K562 (cell line): ENCODE measurements at regions not wholly inside any gene's neighbourhood (a gene's known extent, or its start where the extent isn't known, plus 50 kb on each side); places are given as distances from the start of the nearest gene placed in this dataset.

Experiments used
- ATAC-seq: fragments of 200-7000 bp; cut with Tn5 transposase; 3 replicates; pipeline ENCODE4 v1.9.1; 2020; ENCODE audit warnings: moderate library complexity
- BruUV-seq: library from RNA; stranded (reverse); fragments of 400-500 nt; replicated peaks from 2 replicates; lab custom pipeline; 2021; lab: Mats Ljungman, UMichigan
- CTCF ChIA-PET: fragments of 300-600 bp; formaldehyde crosslinking; extraction: SDS; loops from one replicate; lab custom pipeline; 2021; ENCODE audit warnings: low intra/inter-chr PET ratio; lab: Yijun Ruan, JAX
- POLR2A ChIA-PET: fragments of 300-600, 350-650 bp; sonication (Branson Sonifier 250); formaldehyde crosslinking; extraction: SDS; loops from one replicate; lab custom pipeline; 2021; ENCODE audit warnings: antibody characterized with exemption, inconsistent platforms; lab: Yijun Ruan, JAX
- DNase-seq, 4 experiments: peaks; one replicate each; pipeline versions ENCODE4 v3.0.0 to v3.0.0-alpha.2; 2011 to 2018; ENCODE audit warnings: low spot score in 3 of 4, mixed read lengths in 3 of 4; ENCODE audit errors: extremely low read depth in 1 of 4
- FAIRE-seq: peaks from 2 replicates; lab custom pipeline; 2011; peaks lifted over from hg19 to GRCh38; lab: Jason Lieb, UNC
- H2AFZ ChIP-seq: 2 replicates; pipeline ENCODE4 v1.6.0; 2011; ENCODE audit warnings: low read depth, low read length, control low read depth, inconsistent platforms
- H3K27ac ChIP-seq: fragments of 200-600 bp; 3 replicates; pipeline ENCODE4 v1.8.0; 2011; ENCODE audit warnings: low read depth, mild to moderate bottlenecking, control low read depth, inconsistent platforms, low read length, moderate library complexity, mixed read lengths; ENCODE audit errors: extremely low read depth
- H3K27me3 ChIP-seq, 2 experiments: fragments of 300-600 bp in 1 of 2; 2 replicates in 1 of 2; 3 replicates in 1 of 2; pipeline versions ENCODE4 v1.6.0 to v1.8.0; 2011; ENCODE audit warnings: inconsistent platforms in 2 of 2, low read length in 2 of 2, mild to moderate bottlenecking in 1 of 2, mixed read lengths in 1 of 2, moderate library complexity in 1 of 2; ENCODE audit not compliant: control insufficient read depth in 2 of 2, insufficient read depth in 2 of 2
- H3K36me3 ChIP-seq: fragments of 300-600 bp; 3 replicates; pipeline ENCODE4 v1.8.0; 2011; ENCODE audit warnings: mild to moderate bottlenecking, low read length, inconsistent platforms; ENCODE audit not compliant: control insufficient read depth, insufficient read depth
- H3K4me1 ChIP-seq, 2 experiments: fragments of 200-600 bp in 1 of 2; replicated peaks in 1 of 2; 2 replicates in 1 of 2; 3 replicates in 1 of 2; pipeline versions ENCODE4 v1.5.1 to v1.8.0; 2011; ENCODE audit warnings: inconsistent platforms in 2 of 2, low read length in 2 of 2, mild to moderate bottlenecking in 1 of 2, mixed read lengths in 1 of 2, moderate library complexity in 1 of 2; ENCODE audit not compliant: control insufficient read depth in 2 of 2, insufficient read depth in 2 of 2
- H3K4me2 ChIP-seq: 2 replicates; pipeline ENCODE4 v1.6.1; 2011; ENCODE audit warnings: low read length, control low read depth, inconsistent platforms, mixed read lengths; ENCODE audit not compliant: insufficient read depth
- H3K4me3 ChIP-seq: fragments of 200-600 bp; sonication (generic), shearing (Covaris generic); 2 replicates; pipeline ENCODE4 v1.5.1; 2016; ENCODE audit warnings: control low read depth, inconsistent platforms
- H3K79me2 ChIP-seq: fragments of 200-600 bp; 3 replicates; pipeline ENCODE4 v1.8.0; 2011; ENCODE audit warnings: low read length, inconsistent platforms; ENCODE audit not compliant: control insufficient read depth, insufficient read depth
- H3K9ac ChIP-seq, 2 experiments: 2 replicates each; pipeline versions ENCODE4 v1.6.0 to v1.6.1; 2011; ENCODE audit warnings: low read depth in 2 of 2, low read length in 2 of 2, control low read depth in 1 of 2, inconsistent platforms in 1 of 2, mild to moderate bottlenecking in 1 of 2, mixed read lengths in 1 of 2; ENCODE audit not compliant: insufficient read depth in 1 of 2
- H3K9me1 ChIP-seq: one replicate; pipeline ENCODE4 v1.6.0; 2011; ENCODE audit warnings: inconsistent platforms, mild to moderate bottlenecking, low read length, moderate library complexity; ENCODE audit not compliant: control insufficient read depth, insufficient read depth
- H3K9me3 ChIP-seq: replicated peaks from 2 replicates; pipeline ENCODE4 v1.5.1; 2011; ENCODE audit warnings: low read depth, low read length, inconsistent platforms; ENCODE audit not compliant: control insufficient read depth, insufficient read depth
- H4K20me1 ChIP-seq: replicated peaks from 2 replicates; pipeline ENCODE4 v1.6.1; 2011; ENCODE audit warnings: low read length, inconsistent platforms, mixed read lengths; ENCODE audit not compliant: control insufficient read depth, insufficient read depth
- HNRNPH1 ChIP-seq: fragments of 200-400 bp; formaldehyde crosslinking; optimal IDR thresholded peaks from 2 replicates; pipeline ENCODE3; 2017; ENCODE audit warnings: low read depth, mild to moderate bottlenecking, low read length, moderate library complexity
- MCM2 ChIP-seq: fragments of 450-650 bp; IDR thresholded peaks from 2 replicates; pipeline ENCODE4 v1.6.1; 2017; ENCODE audit warnings: low read depth, mild to moderate bottlenecking
- POLR3G ChIP-seq: IDR thresholded peaks from 2 replicates; pipeline ENCODE4 v1.6.1; 2011; ENCODE audit not compliant: insufficient read length, insufficient replicate concordance; ENCODE audit errors: extremely low read depth
- SAFB2 ChIP-seq: fragments of 200-400 bp; formaldehyde crosslinking; IDR thresholded peaks from 2 replicates; pipeline ENCODE4 v1.6.1; 2018; ENCODE audit warnings: borderline replicate concordance, low read length, low read depth, moderate library complexity; ENCODE audit not compliant: severe bottlenecking
- SIRT6 ChIP-seq: IDR thresholded peaks from one replicate; pipeline ENCODE4 v1.6.1; 2012; ENCODE audit warnings: low read depth, mild to moderate bottlenecking, control low read depth, inconsistent platforms, low read length, moderate library complexity
- ZBTB9 ChIP-seq: fragments of 450-650 bp; formaldehyde crosslinking; IDR thresholded peaks from 2 replicates; pipeline ENCODE4 v1.4.0; 2020; ENCODE audit warnings: mild to moderate bottlenecking, moderate library complexity
- ZNF639 ChIP-seq, 2 experiments: fragments of 200-800 bp in 1 of 2; sonication (Bioruptor generic) in 1 of 2; sonication (generic) in 1 of 2; formaldehyde crosslinking in 1 of 2; IDR thresholded peaks in 1 of 2; conservative IDR thresholded peaks in 1 of 2; 2 replicates each; pipeline versions ENCODE4 v1.5.0 to v1.6.1; 2016 to 2020; ENCODE audit warnings: missing compliant biosample characterization in 1 of 2, missing genetic modification characterization in 1 of 2, missing genetic modification reagents in 1 of 2
- WGBS: fragments of 100-300 bp; shearing (Covaris generic); methylation state at CpG from one replicate; pipeline ENCODE4 v1.1.6; 2016; ENCODE audit warnings: low coverage, mixed read lengths; ENCODE audit not compliant: insufficient coverage; ENCODE audit errors: missing lambda C conversion rate; 5-methylcytosine and 5-hydroxymethylcytosine counted together
- in situ Hi-C: fragments of 300-500 bp; cut with MboI; formaldehyde crosslinking; loops from 4 replicates; pipeline ENCODE4 v1.15.0; 2018; ENCODE audit warnings: inconsistent platforms, mixed read lengths
- intact Hi-C: fragments of 100-400 bp; cut with micrococcal nuclease; formaldehyde crosslinking; loops from 2 replicates; pipeline ENCODE4 v1.14.2; 2022
- TF ChIP-seq, protein P1 (sequence below): IDR thresholded peaks from 3 replicates; pipeline ENCODE4 v1.6.1; 2011; ENCODE audit warnings: borderline replicate concordance, mild to moderate bottlenecking, moderate library complexity; ENCODE audit not compliant: insufficient read length; ENCODE audit errors: extremely low read depth
- TF ChIP-seq, protein P2 (sequence below): fragments of 250-450 bp; sonication (Bioruptor Pico); IDR thresholded peaks from 2 replicates; pipeline ENCODE4 v1.6.1; 2021; ENCODE audit warnings: mild to moderate bottlenecking

GRCh38 chrY:19567051-19567921 is 177.2 kb downstream of the KDM5D start (continued):
- TF ChIP-seq ZNF639 (CRISPR knock-in tag; conservative IDR thresholded peaks at IDR 0.05 in 1 of 2, IDR thresholded peaks at IDR 0.05 in 1 of 2) (no peak), HNRNPH1 (no peak), MCM2 (no peak)
- TF ChIP-seq, protein P1, sequence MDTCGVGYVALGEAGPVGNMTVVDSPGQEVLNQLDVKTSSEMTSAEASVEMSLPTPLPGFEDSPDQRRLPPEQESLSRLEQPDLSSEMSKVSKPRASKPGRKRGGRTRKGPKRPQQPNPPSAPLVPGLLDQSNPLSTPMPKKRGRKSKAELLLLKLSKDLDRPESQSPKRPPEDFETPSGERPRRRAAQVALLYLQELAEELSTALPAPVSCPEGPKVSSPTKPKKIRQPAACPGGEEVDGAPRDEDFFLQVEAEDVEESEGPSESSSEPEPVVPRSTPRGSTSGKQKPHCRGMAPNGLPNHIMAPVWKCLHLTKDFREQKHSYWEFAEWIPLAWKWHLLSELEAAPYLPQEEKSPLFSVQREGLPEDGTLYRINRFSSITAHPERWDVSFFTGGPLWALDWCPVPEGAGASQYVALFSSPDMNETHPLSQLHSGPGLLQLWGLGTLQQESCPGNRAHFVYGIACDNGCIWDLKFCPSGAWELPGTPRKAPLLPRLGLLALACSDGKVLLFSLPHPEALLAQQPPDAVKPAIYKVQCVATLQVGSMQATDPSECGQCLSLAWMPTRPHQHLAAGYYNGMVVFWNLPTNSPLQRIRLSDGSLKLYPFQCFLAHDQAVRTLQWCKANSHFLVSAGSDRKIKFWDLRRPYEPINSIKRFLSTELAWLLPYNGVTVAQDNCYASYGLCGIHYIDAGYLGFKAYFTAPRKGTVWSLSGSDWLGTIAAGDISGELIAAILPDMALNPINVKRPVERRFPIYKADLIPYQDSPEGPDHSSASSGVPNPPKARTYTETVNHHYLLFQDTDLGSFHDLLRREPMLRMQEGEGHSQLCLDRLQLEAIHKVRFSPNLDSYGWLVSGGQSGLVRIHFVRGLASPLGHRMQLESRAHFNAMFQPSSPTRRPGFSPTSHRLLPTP, result no peak

GRCh38 chrY:19559161-19559560 is 185.4 kb downstream of the KDM5D start:
- BruUV-seq, result no TSS peak
- CTCF ChIA-PET, result no interaction called here

More at GRCh38 chrY:19559161-19559560, 185.4 kb downstream of the KDM5D start:
- no CpG with 5 or more reads among the region's 4 CpGs for WGBS
- Histone ChIP-seq H4K20me1 (no peaks in the 10 kb centered on the region), H3K4me1 (no peaks in the 10 kb centered on the region), H3K27ac (no peak overlapping the region), H3K79me2 (no peaks in the 10 kb centered on the region), H3K9me3 (no peaks in the 10 kb centered on the region), H3K36me3 (no peaks in the 10 kb centered on the region), H3K4me3 (no peak overlapping the region), H2AFZ (no peak overlapping the region), H3K27me3 (no peaks in the 10 kb centered on the region), H3K9ac (no peak overlapping the region), H3K9me1 (no peaks in the 10 kb centered on the region), H3K4me2 (no peak overlapping the region)
- in situ Hi-C loops, result no loop called here
- no peak for DNase-seq
- TF ChIP-seq, protein P2, sequence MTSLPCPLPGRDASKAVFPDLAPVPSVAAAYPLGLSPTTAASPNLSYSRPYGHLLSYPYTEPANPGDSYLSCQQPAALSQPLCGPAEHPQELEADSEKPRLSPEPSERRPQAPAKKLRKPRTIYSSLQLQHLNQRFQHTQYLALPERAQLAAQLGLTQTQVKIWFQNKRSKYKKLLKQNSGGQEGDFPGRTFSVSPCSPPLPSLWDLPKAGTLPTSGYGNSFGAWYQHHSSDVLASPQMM, result no peak
- TF ChIP-seq SIRT6 (no peak), POLR3G (no peak), SAFB2 (no peak), ZBTB9 (no peak)
- intact Hi-C loops, result no loop called here
- no peak for FAIRE-seq
- ATAC-seq, result no peak
- POLR2A ChIA-PET, result no interaction called here
